Natural killer cell (primary cell): ENCODE measurements at regions not wholly inside any gene's neighbourhood (a gene's known extent, or its start where the extent isn't known, plus 50 kb on each side); places are given as distances from the start of the nearest gene placed in this dataset.
"Not testable (repeated sequence)": the region's sequence is repeated elsewhere in the genome, so short reads cannot be mapped to it uniquely, and the experiment has no call there.

Experiments used
- ATAC-seq, 3 donors: fragments of 150-1000 bp in 2 of 3; fragments of 200-7000 bp in 1 of 3; cut with Tn5 transposase; 1 replicate in 1 of 3; 2 replicates in 2 of 3; pipeline ENCODE4 v1.10.0; 2021; ENCODE audit warnings: mild to moderate bottlenecking in 2 of 3, moderate library complexity in 2 of 3
- DNase-seq, 2 donors: peaks; one replicate each; pipeline versions ENCODE4 v3.0.0 to v3.0.0-alpha.2; 2013 to 2021; ENCODE audit warnings: mixed read lengths in 1 of 2
- H3K27ac ChIP-seq: one replicate; pipeline ENCODE4 v1.5.1; 2013; ENCODE audit warnings: mild to moderate bottlenecking, low read length
- H3K27me3 ChIP-seq: one replicate; pipeline ENCODE4 v1.6.1; 2013; ENCODE audit warnings: low read length; ENCODE audit not compliant: control insufficient read depth, insufficient read depth
- H3K36me3 ChIP-seq: one replicate; pipeline ENCODE4 v1.6.1; 2013; ENCODE audit warnings: low read length; ENCODE audit not compliant: control insufficient read depth, insufficient read depth
- H3K4me1 ChIP-seq: one replicate; pipeline ENCODE4 v1.6.1; 2013; ENCODE audit warnings: low read length; ENCODE audit not compliant: control insufficient read depth, insufficient read depth
- H3K4me3 ChIP-seq: one replicate; pipeline ENCODE4 v1.5.1; 2013; ENCODE audit warnings: low read length
- H3K9me3 ChIP-seq: one replicate; pipeline ENCODE4 v1.6.1; 2013; ENCODE audit warnings: low read length; ENCODE audit not compliant: control insufficient read depth, insufficient read depth
- H3K27ac Mint-ChIP-seq, 2 donors: one replicate each; pipeline ENCODE4 v1.8.0; 2022; ENCODE audit warnings: mild to moderate bottlenecking in 2 of 2, mixed read lengths in 2 of 2, moderate library complexity in 1 of 2
- H3K27me3 Mint-ChIP-seq, 2 donors: one replicate each; pipeline ENCODE4 v1.8.0; 2022; ENCODE audit warnings: low read depth in 2 of 2, mixed read lengths in 2 of 2
- H3K36me3 Mint-ChIP-seq: one replicate; pipeline ENCODE4 v1.8.0; 2022; ENCODE audit warnings: mixed read lengths
- H3K4me1 Mint-ChIP-seq, 2 donors: one replicate each; pipeline ENCODE4 v1.8.0; 2022; ENCODE audit warnings: mixed read lengths in 2 of 2
- H3K4me3 Mint-ChIP-seq: one replicate; pipeline ENCODE4 v1.8.0; 2022; ENCODE audit warnings: mild to moderate bottlenecking, moderate library complexity, mixed read lengths
- H3K9me3 Mint-ChIP-seq, 2 donors: one replicate each; pipeline ENCODE4 v1.8.0; 2022; ENCODE audit warnings: mixed read lengths in 2 of 2
- WGBS: methylation state at CpG from one replicate; pipeline ENCODE4 v1.1.7; 2013; ENCODE audit warnings: missing lambda C conversion rate; ENCODE audit not compliant: insufficient coverage; 5-methylcytosine and 5-hydroxymethylcytosine counted together
- intact Hi-C: fragments of 100-400 bp; cut with micrococcal nuclease; formaldehyde crosslinking; loops from one replicate; pipeline ENCODE4 v1.14.2; 2022
- TF ChIP-seq, protein P1 (sequence below): fragments of 200-600 bp; IDR thresholded peaks from one replicate; pipeline ENCODE4 v1.8.0; 2022; ENCODE audit warnings: antibody characterized with exemption

- DNase-seq, result no peak
- peaks cover 0 to 2% of the 10 kb centered on the region in 2 donors for H3K27me3 Mint-ChIP-seq
Measured at GRCh38 chr10:94149702-94150101, 156.0 kb downstream of the PLCE1 start.

GRCh38 chr10:94150541-94151184 is 156.9 kb downstream of the PLCE1 start:
- Histone ChIP-seq H3K4me3 (no peak overlapping the region), H3K4me1 (no peaks in the 10 kb centered on the region), H3K27me3 (peaks cover 3% of the 10 kb centered on the region), H3K9me3 (no peaks in the 10 kb centered on the region), H3K27ac (no peak overlapping the region), H3K36me3 (no peaks in the 10 kb centered on the region)
- no peak overlapping the region for H3K4me3 Mint-ChIP-seq
- DNase-seq (no peak), ATAC-seq (no peak)
- intact Hi-C loops, result no loop called here
- H3K4me1 Mint-ChIP-seq, result no peaks in the 10 kb centered on the region
- no peaks in the 10 kb centered on the region for H3K36me3 Mint-ChIP-seq
- H3K27me3 Mint-ChIP-seq, result peaks cover 0 to 2% of the 10 kb centered on the region in 2 donors
- no peak overlapping the region for H3K27ac Mint-ChIP-seq
- WGBS, result 66% methylated on average over 1 of the region's 1 CpG
- no peaks in the 10 kb centered on the region for H3K9me3 Mint-ChIP-seq
- TF ChIP-seq, protein P1, sequence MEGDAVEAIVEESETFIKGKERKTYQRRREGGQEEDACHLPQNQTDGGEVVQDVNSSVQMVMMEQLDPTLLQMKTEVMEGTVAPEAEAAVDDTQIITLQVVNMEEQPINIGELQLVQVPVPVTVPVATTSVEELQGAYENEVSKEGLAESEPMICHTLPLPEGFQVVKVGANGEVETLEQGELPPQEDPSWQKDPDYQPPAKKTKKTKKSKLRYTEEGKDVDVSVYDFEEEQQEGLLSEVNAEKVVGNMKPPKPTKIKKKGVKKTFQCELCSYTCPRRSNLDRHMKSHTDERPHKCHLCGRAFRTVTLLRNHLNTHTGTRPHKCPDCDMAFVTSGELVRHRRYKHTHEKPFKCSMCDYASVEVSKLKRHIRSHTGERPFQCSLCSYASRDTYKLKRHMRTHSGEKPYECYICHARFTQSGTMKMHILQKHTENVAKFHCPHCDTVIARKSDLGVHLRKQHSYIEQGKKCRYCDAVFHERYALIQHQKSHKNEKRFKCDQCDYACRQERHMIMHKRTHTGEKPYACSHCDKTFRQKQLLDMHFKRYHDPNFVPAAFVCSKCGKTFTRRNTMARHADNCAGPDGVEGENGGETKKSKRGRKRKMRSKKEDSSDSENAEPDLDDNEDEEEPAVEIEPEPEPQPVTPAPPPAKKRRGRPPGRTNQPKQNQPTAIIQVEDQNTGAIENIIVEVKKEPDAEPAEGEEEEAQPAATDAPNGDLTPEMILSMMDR, result no peak

More at GRCh38 chr10:94149702-94150101, 156.0 kb downstream of the PLCE1 start:
- no peak overlapping the region for H3K27ac Mint-ChIP-seq
- Histone ChIP-seq H3K4me3 (no peak overlapping the region), H3K4me1 (no peaks in the 10 kb centered on the region), H3K9me3 (no peaks in the 10 kb centered on the region), H3K36me3 (no peaks in the 10 kb centered on the region), H3K27ac (no peak overlapping the region), H3K27me3 (peaks cover 3% of the 10 kb centered on the region)
- ATAC-seq, result no peak
- H3K36me3 Mint-ChIP-seq, result no peaks in the 10 kb centered on the region
- intact Hi-C loops, result no loop called here
- H3K9me3 Mint-ChIP-seq, result no peaks in the 10 kb centered on the region
- no peaks in the 10 kb centered on the region for H3K4me1 Mint-ChIP-seq
- TF ChIP-seq, protein P1, result no peak
- 83% methylated on average over 1 of the region's 2 CpGs for WGBS
- no peak overlapping the region for H3K4me3 Mint-ChIP-seq

GRCh38 chr10:94155722-94156271 is 162.1 kb downstream of the PLCE1 start:
- ATAC-seq (no peak), DNase-seq (no peak)
- Mint-ChIP-seq H3K4me3 (no peak overlapping the region), H3K27ac (no peak overlapping the region), H3K27me3 (no peaks in the 10 kb centered on the region), H3K4me1 (no peaks in the 10 kb centered on the region), H3K9me3 (no peaks in the 10 kb centered on the region), H3K36me3 (no peaks in the 10 kb centered on the region)
- no peaks in the 10 kb centered on the region for H3K9me3 ChIP-seq
- H3K27ac ChIP-seq, result no peak overlapping the region
- TF ChIP-seq, protein P1, result no peak
- no peak overlapping the region for H3K4me3 ChIP-seq
- no peaks in the 10 kb centered on the region for H3K36me3 ChIP-seq
- intact Hi-C loops, result no loop called here
- peaks cover 3% of the 10 kb centered on the region for H3K27me3 ChIP-seq
- H3K4me1 ChIP-seq, result no peaks in the 10 kb centered on the region
- WGBS, result 89% methylated on average over 4 of the region's 4 CpGs

DNA sequence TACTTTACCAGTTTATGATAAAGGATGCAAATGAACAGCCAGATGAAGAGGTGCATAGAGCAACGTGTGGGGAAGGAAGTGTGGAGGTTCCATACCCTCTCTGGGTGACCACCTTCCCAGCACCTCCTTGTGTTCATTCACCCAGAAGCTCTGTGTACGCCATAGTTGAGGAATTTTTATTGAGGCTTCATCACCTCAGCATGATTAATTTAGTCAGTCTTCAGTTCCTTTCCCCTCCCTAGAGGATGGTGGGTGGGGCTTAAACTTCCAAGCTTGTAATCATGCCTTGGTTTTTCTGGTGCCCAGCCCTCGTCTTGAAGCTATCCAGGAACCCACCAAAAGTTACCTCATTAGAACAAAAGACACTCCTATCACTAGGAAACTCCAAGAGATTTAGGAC is 162.7 kb downstream of the PLCE1 start:
- DNase-seq (no peak), ATAC-seq (no peak)
- intact Hi-C loops, result no loop called here
- no peak overlapping the region for H3K27ac Mint-ChIP-seq
- Histone ChIP-seq H3K4me3 (no peak overlapping the region), H3K36me3 (no peaks in the 10 kb centered on the region), H3K27me3 (peaks cover 3% of the 10 kb centered on the region), H3K27ac (no peak overlapping the region), H3K9me3 (no peaks in the 10 kb centered on the region), H3K4me1 (no peaks in the 10 kb centered on the region)
- H3K36me3 Mint-ChIP-seq, result no peaks in the 10 kb centered on the region
- H3K4me1 Mint-ChIP-seq, result no peaks in the 10 kb centered on the region
- H3K27me3 Mint-ChIP-seq, result no peaks in the 10 kb centered on the region
- H3K4me3 Mint-ChIP-seq, result no peak overlapping the region
- no peaks in the 10 kb centered on the region for H3K9me3 Mint-ChIP-seq
- 67% methylated on average over 1 of the region's 3 CpGs for WGBS
- TF ChIP-seq, protein P1, result no peak

- H3K27me3 ChIP-seq, H3K4me3 ChIP-seq, H3K4me1 ChIP-seq, H3K9me3 ChIP-seq, H3K27me3 Mint-ChIP-seq, H3K27ac ChIP-seq, H3K36me3 ChIP-seq, ATAC-seq, intact Hi-C loops, H3K9me3 Mint-ChIP-seq, H3K36me3 Mint-ChIP-seq, H3K4me1 Mint-ChIP-seq, H3K4me3 Mint-ChIP-seq, DNase-seq, H3K27ac Mint-ChIP-seq: not testable (repeated sequence)
- WGBS, result 90% methylated on average over 9 of the region's 12 CpGs
Measured at GRCh38 chr10:94165158-94165611, 171.5 kb downstream of the PLCE1 start.
